ENCODE measurements at regions not wholly inside any gene's neighbourhood (a gene's known extent, or its start where the extent isn't known, plus 50 kb on each side); places are given as distances from the start of the nearest gene placed in this dataset.

DNA sequence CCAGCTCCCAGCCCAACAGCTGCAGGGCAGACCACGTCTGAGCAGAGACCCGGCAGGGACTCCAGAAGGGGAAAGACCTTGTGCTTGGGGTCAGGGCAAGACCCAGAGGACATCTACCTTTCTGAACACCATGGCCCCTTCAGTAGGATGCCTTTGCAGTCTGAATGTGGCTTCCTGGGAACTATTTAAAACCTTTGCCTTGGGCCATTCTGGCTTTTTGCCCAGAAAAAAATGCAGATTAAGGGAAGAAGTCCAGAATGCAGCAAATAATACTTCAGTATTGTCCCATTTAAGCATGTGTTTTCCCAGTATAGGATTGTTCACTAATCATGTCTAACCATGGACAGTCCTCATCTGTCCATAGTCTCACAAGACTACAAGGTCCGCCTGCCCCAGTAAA lies 67.5 kb upstream of the ERCC6L2 start:
- TF ChIP-seq, protein P1, sequence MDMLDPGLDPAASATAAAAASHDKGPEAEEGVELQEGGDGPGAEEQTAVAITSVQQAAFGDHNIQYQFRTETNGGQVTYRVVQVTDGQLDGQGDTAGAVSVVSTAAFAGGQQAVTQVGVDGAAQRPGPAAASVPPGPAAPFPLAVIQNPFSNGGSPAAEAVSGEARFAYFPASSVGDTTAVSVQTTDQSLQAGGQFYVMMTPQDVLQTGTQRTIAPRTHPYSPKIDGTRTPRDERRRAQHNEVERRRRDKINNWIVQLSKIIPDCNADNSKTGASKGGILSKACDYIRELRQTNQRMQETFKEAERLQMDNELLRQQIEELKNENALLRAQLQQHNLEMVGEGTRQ (IDR thresholded peaks at IDR 0.05; ENCODE audit: borderline replicate concordance, low read depth, low read length) = no peak
- TF ChIP-seq NFIC (IDR thresholded peaks at IDR 0.05; ENCODE audit: low read depth, low read length) = no peak
- no peak for TF ChIP-seq EZH2 (IDR thresholded peaks at IDR 0.05; ENCODE audit: borderline replicate concordance, control insufficient read depth, low read depth, low read length)
- TF ChIP-seq EED (IDR thresholded peaks at IDR 0.05; ENCODE audit: low read depth) = no peak
- TF ChIP-seq ESRRA (IDR thresholded peaks at IDR 0.05; ENCODE audit: low read length) = no peak
